ENCODE measurements at regions not wholly inside any gene's neighbourhood (a gene's known extent, or its start where the extent isn't known, plus 50 kb on each side); places are given as distances from the start of the nearest gene placed in this dataset.

- intact Hi-C loops (cut with DNase I; ENCODE audit: low total_unique reads): no loop called here
- Histone ChIP-seq H3K27me3 (peaks cover 0 to 10% of the 10 kb centered on the region in 2 donors), H3K36me3 (no peaks in the 10 kb centered on the region), H3K4me1 (no peaks in the 10 kb centered on the region), H3K9me3 (no peaks in the 10 kb centered on the region), H3K4me3 (no peak overlapping the region), H3K27ac (no peak overlapping the region)
- no peak for DNase-seq (ENCODE audit: low spot score in 2 of 2)
- TF ChIP-seq POLR2AphosphoS5 (IDR thresholded peaks at IDR 0.05): no peak
- TF ChIP-seq POLR2A (IDR thresholded peaks at IDR 0.05): no peak
- no peak for TF ChIP-seq CTCF (IDR thresholded peaks at IDR 0.05)
Measured at GRCh38 chr14:97393244-97393643, 596.1 kb downstream of the VRK1 start.

- no peaks in the 10 kb centered on the region for H3K4me1 ChIP-seq
- H3K27me3 ChIP-seq: peaks cover 0 to 10% of the 10 kb centered on the region in 2 donors
- peaks cover 0 to 6% of the 10 kb centered on the region in 2 donors for H3K9me3 ChIP-seq
- no peak overlapping the region for H3K4me3 ChIP-seq
- TF ChIP-seq POLR2AphosphoS5 (IDR thresholded peaks at IDR 0.05) (no peak), CTCF (IDR thresholded peaks at IDR 0.05) (no peak), POLR2A (IDR thresholded peaks at IDR 0.05) (no peak)
- no peak for DNase-seq (ENCODE audit: low spot score in 2 of 2)
- H3K36me3 ChIP-seq: no peaks in the 10 kb centered on the region
- intact Hi-C loops (cut with DNase I; ENCODE audit: low total_unique reads): no loop called here
- no peak overlapping the region for H3K27ac ChIP-seq
Measured at GRCh38 chr14:97395068-97395467, 597.9 kb downstream of the VRK1 start.

GRCh38 chr14:97401714-97402113 is 604.5 kb downstream of the VRK1 start:
- intact Hi-C loops (cut with DNase I; ENCODE audit: low total_unique reads): no loop called here
- Histone ChIP-seq H3K27ac (no peak overlapping the region), H3K9me3 (peaks cover 0 to 6% of the 10 kb centered on the region in 2 donors), H3K4me3 (no peak overlapping the region), H3K36me3 (no peaks in the 10 kb centered on the region), H3K4me1 (no peaks in the 10 kb centered on the region), H3K27me3 (no peaks in the 10 kb centered on the region)
- TF ChIP-seq POLR2A (IDR thresholded peaks at IDR 0.05) (no peak), CTCF (IDR thresholded peaks at IDR 0.05) (no peak), POLR2AphosphoS5 (IDR thresholded peaks at IDR 0.05) (no peak)
- no peak for DNase-seq (ENCODE audit: low spot score in 2 of 2)

- no peak for DNase-seq (ENCODE audit: low spot score in 2 of 2)
- no peak overlapping the region for H3K4me3 ChIP-seq
- H3K27ac ChIP-seq: no peak overlapping the region
- intact Hi-C loops (cut with DNase I; ENCODE audit: low total_unique reads): no loop called here
- no peak for TF ChIP-seq POLR2A (IDR thresholded peaks at IDR 0.05)
- no peak for TF ChIP-seq CTCF (IDR thresholded peaks at IDR 0.05)
- no peak for TF ChIP-seq POLR2AphosphoS5 (IDR thresholded peaks at IDR 0.05)
- no peaks in the 10 kb centered on the region for H3K36me3 ChIP-seq
- H3K4me1 ChIP-seq: no peaks in the 10 kb centered on the region
- H3K27me3 ChIP-seq: no peaks in the 10 kb centered on the region
- H3K9me3 ChIP-seq: peaks cover 0 to 6% of the 10 kb centered on the region in 2 donors
Measured at GRCh38 chr14:97402279-97402678, 605.1 kb downstream of the VRK1 start.

GRCh38 chr14:97407701-97408407 is 610.7 kb downstream of the VRK1 start:
- Histone ChIP-seq H3K36me3 (no peaks in the 10 kb centered on the region), H3K4me3 (no peak overlapping the region), H3K9me3 (no peaks in the 10 kb centered on the region), H3K27ac (no peak overlapping the region), H3K4me1 (no peaks in the 10 kb centered on the region), H3K27me3 (peaks cover 0 to 27% of the 10 kb centered on the region in 2 donors)
- TF ChIP-seq POLR2AphosphoS5 (IDR thresholded peaks at IDR 0.05) (no peak), POLR2A (IDR thresholded peaks at IDR 0.05) (no peak), CTCF (IDR thresholded peaks at IDR 0.05) (no peak)
- intact Hi-C loops (cut with DNase I; ENCODE audit: low total_unique reads): no loop called here
- no peak for DNase-seq (ENCODE audit: low spot score in 2 of 2)

Measured in breast epithelium (tissue), 4 donors.